Spinal cord (tissue), 9 donors: ENCODE measurements at regions not wholly inside any gene's neighbourhood (a gene's known extent, or its start where the extent isn't known, plus 50 kb on each side); places are given as distances from the start of the nearest gene placed in this dataset.

ENCODE experiments used
- DNase-seq, 6 donors: peaks; one replicate each; pipeline versions ENCODE4 v3.0.0 to v3.0.0-alpha.2; 2013 to 2015; ENCODE audit warnings: low spot score in 6 of 6, low read depth in 4 of 6
- H3K27ac ChIP-seq: one replicate; pipeline ENCODE4 v1.5.1; 2013; ENCODE audit warnings: low read depth, low read length, control low read depth
- H3K27me3 ChIP-seq: one replicate; pipeline ENCODE4 v1.6.1; 2013; ENCODE audit warnings: low read length; ENCODE audit not compliant: control insufficient read depth, insufficient read depth
- H3K36me3 ChIP-seq: one replicate; pipeline ENCODE4 v1.6.1; 2013; ENCODE audit warnings: low read length; ENCODE audit not compliant: control insufficient read depth, insufficient read depth
- H3K4me1 ChIP-seq: one replicate; pipeline ENCODE4 v1.6.1; 2013; ENCODE audit warnings: low read length; ENCODE audit not compliant: control insufficient read depth, insufficient read depth
- H3K4me3 ChIP-seq: one replicate; pipeline ENCODE4 v1.5.1; 2013; ENCODE audit warnings: low read depth, low read length, control low read depth
- H3K9me3 ChIP-seq: one replicate; pipeline ENCODE4 v1.6.1; 2013; ENCODE audit warnings: low read length; ENCODE audit not compliant: control insufficient read depth, insufficient read depth
- WGBS: methylation state at CpG from one replicate; pipeline ENCODE4 v1.1.5; 2013; ENCODE audit warnings: missing lambda C conversion rate; ENCODE audit not compliant: insufficient coverage; 5-methylcytosine and 5-hydroxymethylcytosine counted together
- donor health status: healthy.

DNA sequence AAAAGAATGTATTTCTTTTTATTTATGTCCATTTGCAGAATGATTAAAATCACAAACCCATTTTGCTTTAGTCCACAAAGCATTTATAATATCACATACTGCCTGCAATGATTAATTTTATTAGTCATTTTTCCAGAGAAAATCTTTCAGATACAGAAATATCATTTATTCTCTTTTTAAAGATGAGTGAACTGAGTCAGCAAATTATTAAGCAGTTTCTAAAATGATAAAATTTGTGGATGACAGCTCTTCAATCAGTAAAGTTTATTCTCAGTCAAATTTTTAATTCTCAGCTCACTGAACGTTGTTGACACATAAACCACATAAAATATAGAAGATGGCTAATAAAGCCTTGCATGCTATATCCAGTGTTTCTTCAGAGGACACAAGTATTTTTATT, 485.5 kb downstream of the PRR32 start:
- no CpG with 5 or more reads among the region's 1 CpG for WGBS
- no peak overlapping the region for H3K27ac ChIP-seq
- H3K27me3 ChIP-seq, result no peaks in the 10 kb centered on the region
- no peaks in the 10 kb centered on the region for H3K9me3 ChIP-seq
- no peak overlapping the region for H3K4me3 ChIP-seq
- no peak for DNase-seq
- no peaks in the 10 kb centered on the region for H3K4me1 ChIP-seq
- H3K36me3 ChIP-seq, result no peaks in the 10 kb centered on the region

GRCh38 chrX:127306262-127306661, 486.7 kb downstream of the PRR32 start:
- 88% methylated on average over 7 of the region's 7 CpGs for WGBS
- no peaks in the 10 kb centered on the region for H3K9me3 ChIP-seq
- no peak overlapping the region for H3K27ac ChIP-seq
- H3K4me3 ChIP-seq, result no peak overlapping the region
- no peaks in the 10 kb centered on the region for H3K27me3 ChIP-seq
- H3K36me3 ChIP-seq, result no peaks in the 10 kb centered on the region
- H3K4me1 ChIP-seq, result no peaks in the 10 kb centered on the region
- DNase-seq, result no peak

DNA sequence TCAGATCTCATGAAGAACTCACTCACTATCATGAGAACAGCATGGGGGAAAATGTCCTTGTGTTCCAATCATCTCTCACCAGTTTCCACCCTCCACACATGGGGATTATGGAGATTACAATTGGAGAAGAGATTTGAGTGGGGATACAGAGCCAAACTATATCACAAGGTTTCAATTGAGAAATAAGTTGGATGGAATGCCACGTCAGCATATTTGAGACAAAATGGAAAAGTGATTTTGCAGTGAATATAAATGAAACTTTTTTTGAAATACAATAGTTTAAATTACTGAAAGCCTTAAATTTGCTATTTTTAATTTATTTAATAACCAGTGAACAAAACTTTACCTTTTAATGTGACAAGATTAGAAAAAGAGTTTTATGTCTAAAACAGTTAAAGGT, 494.1 kb downstream of the PRR32 start:
- no CpG with 5 or more reads among the region's 1 CpG for WGBS
- no peak for DNase-seq
- Histone ChIP-seq H3K36me3 (no peaks in the 10 kb centered on the region), H3K4me3 (no peak overlapping the region), H3K4me1 (no peaks in the 10 kb centered on the region), H3K27ac (no peak overlapping the region), H3K9me3 (no peaks in the 10 kb centered on the region), H3K27me3 (no peaks in the 10 kb centered on the region)

- no CpG with 5 or more reads among the region's 2 CpGs for WGBS
- no peaks in the 10 kb centered on the region for H3K36me3 ChIP-seq
- DNase-seq, result no peak
Measured at GRCh38 chrX:127317159-127317558, 497.6 kb downstream of the PRR32 start.

GRCh38 chrX:127324128-127324527, 504.6 kb downstream of the PRR32 start:
- no peaks in the 10 kb centered on the region for H3K9me3 ChIP-seq
- H3K36me3 ChIP-seq, result no peaks in the 10 kb centered on the region
- H3K27me3 ChIP-seq, result no peaks in the 10 kb centered on the region
- no peak for DNase-seq
- H3K27ac ChIP-seq, result no peak overlapping the region
- H3K4me3 ChIP-seq, result no peak overlapping the region
- no peaks in the 10 kb centered on the region for H3K4me1 ChIP-seq
- no CpG with 5 or more reads among the region's 4 CpGs for WGBS

More at GRCh38 chrX:127317159-127317558, 497.6 kb downstream of the PRR32 start:
- H3K27me3 ChIP-seq, result no peaks in the 10 kb centered on the region
- no peak overlapping the region for H3K27ac ChIP-seq
- H3K4me1 ChIP-seq, result no peaks in the 10 kb centered on the region
- H3K9me3 ChIP-seq, result no peaks in the 10 kb centered on the region
- no peak overlapping the region for H3K4me3 ChIP-seq
